GM23338 (cell line): ENCODE measurements at regions not wholly inside any gene's neighbourhood (a gene's known extent, or its start where the extent isn't known, plus 50 kb on each side); places are given as distances from the start of the nearest gene placed in this dataset.

Experiments
- ATAC-seq: fragments of 200-7000 bp; cut with Tn5 transposase; 3 replicates; pipeline ENCODE4 v1.9.1; 2020
- DNase-seq: peaks from one replicate; pipeline ENCODE4 v3.0.0-alpha.2; 2015; ENCODE audit warnings: low spot score
- H2AFZ ChIP-seq: fragments of 200-600 bp; sonication (generic); 2 replicates; pipeline ENCODE4 v1.8.0; 2016; ENCODE audit warnings: antibody characterized with exemption, mild to moderate bottlenecking, moderate library complexity
- H3F3A ChIP-seq: fragments of 200-600 bp; sonication (generic); replicated peaks from 2 replicates; pipeline ENCODE4 v1.8.0; 2017; ENCODE audit warnings: antibody characterized with exemption, mixed run types, low read depth
- H3K27ac ChIP-seq: fragments of 200-600 bp; sonication (generic); 2 replicates; pipeline ENCODE4 v1.6.1; 2016; ENCODE audit warnings: low read depth
- H3K27me3 ChIP-seq: fragments of 200-600 bp; sonication (generic); 2 replicates; pipeline ENCODE4 v1.8.0; 2016; ENCODE audit warnings: mild to moderate bottlenecking, mixed run types, moderate library complexity; ENCODE audit not compliant: insufficient read depth
- H3K36me3 ChIP-seq: fragments of 200-600 bp; sonication (generic); 2 replicates; pipeline ENCODE4 v1.8.0; 2016; ENCODE audit warnings: mild to moderate bottlenecking; ENCODE audit not compliant: insufficient read depth
- H3K4me1 ChIP-seq: fragments of 200-600 bp; sonication (generic); 2 replicates; pipeline ENCODE4 v1.8.0; 2016; ENCODE audit warnings: mild to moderate bottlenecking, moderate library complexity; ENCODE audit not compliant: insufficient read depth
- H3K4me2 ChIP-seq: fragments of 200-600 bp; sonication (generic); 2 replicates; pipeline ENCODE4 v1.7.1; 2017; ENCODE audit warnings: mixed run types
- H3K4me3 ChIP-seq: fragments of 200-600 bp; sonication (generic); 2 replicates; pipeline ENCODE4 v1.6.1; 2016; ENCODE audit warnings: mixed run types
- H3K79me2 ChIP-seq: fragments of 200-600 bp; sonication (generic); replicated peaks from 2 replicates; pipeline ENCODE4 v1.8.0; 2017; ENCODE audit warnings: mild to moderate bottlenecking; ENCODE audit not compliant: insufficient read depth
- H3K9me2 ChIP-seq: fragments of 200-600 bp; sonication (generic); 2 replicates; pipeline ENCODE4 v1.8.0; 2017; ENCODE audit not compliant: insufficient read depth
- H4K20me1 ChIP-seq: fragments of 200-600 bp; sonication (generic); replicated peaks from 2 replicates; pipeline ENCODE4 v1.8.0; 2017; ENCODE audit warnings: mild to moderate bottlenecking; ENCODE audit not compliant: insufficient read depth
- H3K27ac Mint-ChIP-seq: 2 replicates; pipeline ENCODE4 v1.8.0; 2020; ENCODE audit warnings: inconsistent platforms, mild to moderate bottlenecking, moderate library complexity, mixed read lengths
- H3K27me3 Mint-ChIP-seq: 3 replicates; pipeline ENCODE4 v1.8.0; 2022; ENCODE audit warnings: low read depth, mild to moderate bottlenecking, moderate library complexity, mixed read lengths, inconsistent platforms; ENCODE audit not compliant: insufficient read depth, poor library complexity
- H3K36me3 Mint-ChIP-seq: 3 replicates; pipeline ENCODE4 v1.8.0; 2021; ENCODE audit warnings: low read depth, mild to moderate bottlenecking, inconsistent platforms, moderate library complexity, mixed read lengths
- H3K4me1 Mint-ChIP-seq: 3 replicates; pipeline ENCODE4 v1.8.0; 2020; ENCODE audit warnings: mild to moderate bottlenecking, inconsistent platforms, mixed read lengths
- H3K4me3 Mint-ChIP-seq: 3 replicates; pipeline ENCODE4 v1.8.0; 2021; ENCODE audit warnings: moderate library complexity, mild to moderate bottlenecking, inconsistent platforms, mixed read lengths
- H3K9me3 Mint-ChIP-seq: 3 replicates; pipeline ENCODE4 v1.8.0; 2020; ENCODE audit warnings: moderate library complexity, mild to moderate bottlenecking, inconsistent platforms, mixed read lengths
- CREB1 ChIP-seq: fragments of 250-450 bp; sonication (Bioruptor Pico); IDR thresholded peaks from 2 replicates; pipeline ENCODE4 v1.5.0; 2020; ENCODE audit warnings: low read depth, mild to moderate bottlenecking, moderate library complexity
- CTCF ChIP-seq, 2 experiments: fragments of 200-600 bp in 1 of 2; sonication (generic) in 1 of 2; conservative IDR thresholded peaks; 2 replicates each; pipeline versions ENCODE4 v1.5.1 to v1.6.1; 2016 to 2017; ENCODE audit warnings: antibody characterized with exemption in 2 of 2, low read depth in 2 of 2, mild to moderate bottlenecking in 2 of 2, moderate library complexity in 1 of 2
- ETS1 ChIP-seq: IDR thresholded peaks from 2 replicates; pipeline ENCODE4 v1.6.1; 2016; ENCODE audit warnings: antibody characterized with exemption
- EZH2phosphoT487 ChIP-seq: fragments of 200-600 bp; sonication (generic); IDR thresholded peaks from one replicate; pipeline ENCODE4 v1.8.1; 2018; ENCODE audit warnings: antibody characterized with exemption; ENCODE audit not compliant: unreplicated experiment
- NANOG ChIP-seq: IDR thresholded peaks from 2 replicates; pipeline ENCODE4 v1.6.1; 2016; ENCODE audit warnings: antibody characterized with exemption, borderline replicate concordance
- STAT1 ChIP-seq: IDR thresholded peaks from one replicate; pipeline ENCODE4 v1.6.1; 2016; ENCODE audit warnings: antibody characterized with exemption; ENCODE audit not compliant: unreplicated experiment
- TF ChIP-seq, protein P1 (sequence below): IDR thresholded peaks from one replicate; pipeline ENCODE4 v1.6.1; 2018; ENCODE audit warnings: antibody characterized with exemption; ENCODE audit not compliant: unreplicated experiment

DNA sequence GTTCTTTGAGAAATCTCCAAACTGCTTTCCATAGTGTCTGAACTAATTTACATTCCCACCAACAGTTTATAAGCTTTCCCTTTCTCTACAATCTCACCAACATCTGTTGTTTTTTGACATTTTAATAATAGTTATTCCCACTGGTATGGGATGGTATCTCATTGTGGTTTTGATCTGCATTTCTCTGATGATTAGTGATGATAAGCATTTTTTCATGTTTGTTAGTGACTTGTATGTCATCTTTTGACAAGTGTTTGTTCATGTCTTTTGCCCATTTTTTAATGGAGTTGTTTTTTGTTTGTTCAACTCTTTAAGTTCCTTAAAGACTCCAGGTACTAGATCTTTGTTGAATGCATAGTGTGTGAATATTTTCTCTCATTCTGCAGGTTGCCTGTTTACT is 116.6 kb upstream of the TSC22D2 start (continued):
- no peak for TF ChIP-seq ETS1
- no peak for TF ChIP-seq NANOG
- TF ChIP-seq, protein P1, sequence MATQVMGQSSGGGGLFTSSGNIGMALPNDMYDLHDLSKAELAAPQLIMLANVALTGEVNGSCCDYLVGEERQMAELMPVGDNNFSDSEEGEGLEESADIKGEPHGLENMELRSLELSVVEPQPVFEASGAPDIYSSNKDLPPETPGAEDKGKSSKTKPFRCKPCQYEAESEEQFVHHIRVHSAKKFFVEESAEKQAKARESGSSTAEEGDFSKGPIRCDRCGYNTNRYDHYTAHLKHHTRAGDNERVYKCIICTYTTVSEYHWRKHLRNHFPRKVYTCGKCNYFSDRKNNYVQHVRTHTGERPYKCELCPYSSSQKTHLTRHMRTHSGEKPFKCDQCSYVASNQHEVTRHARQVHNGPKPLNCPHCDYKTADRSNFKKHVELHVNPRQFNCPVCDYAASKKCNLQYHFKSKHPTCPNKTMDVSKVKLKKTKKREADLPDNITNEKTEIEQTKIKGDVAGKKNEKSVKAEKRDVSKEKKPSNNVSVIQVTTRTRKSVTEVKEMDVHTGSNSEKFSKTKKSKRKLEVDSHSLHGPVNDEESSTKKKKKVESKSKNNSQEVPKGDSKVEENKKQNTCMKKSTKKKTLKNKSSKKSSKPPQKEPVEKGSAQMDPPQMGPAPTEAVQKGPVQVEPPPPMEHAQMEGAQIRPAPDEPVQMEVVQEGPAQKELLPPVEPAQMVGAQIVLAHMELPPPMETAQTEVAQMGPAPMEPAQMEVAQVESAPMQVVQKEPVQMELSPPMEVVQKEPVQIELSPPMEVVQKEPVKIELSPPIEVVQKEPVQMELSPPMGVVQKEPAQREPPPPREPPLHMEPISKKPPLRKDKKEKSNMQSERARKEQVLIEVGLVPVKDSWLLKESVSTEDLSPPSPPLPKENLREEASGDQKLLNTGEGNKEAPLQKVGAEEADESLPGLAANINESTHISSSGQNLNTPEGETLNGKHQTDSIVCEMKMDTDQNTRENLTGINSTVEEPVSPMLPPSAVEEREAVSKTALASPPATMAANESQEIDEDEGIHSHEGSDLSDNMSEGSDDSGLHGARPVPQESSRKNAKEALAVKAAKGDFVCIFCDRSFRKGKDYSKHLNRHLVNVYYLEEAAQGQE, result no peak
- TF ChIP-seq CREB1 (CRISPR knock-in tag), result no peak
- TF ChIP-seq STAT1, result no peak
- TF ChIP-seq CTCF (conservative IDR thresholded peaks at IDR 0.05; ENCODE audit: low read depth in 2 of 2), result no peak

GRCh38 chr3:150286390-150287147 is 121.5 kb upstream of the TSC22D2 start:
- peak; percentile 76 to 80 for TF ChIP-seq CTCF (conservative IDR thresholded peaks at IDR 0.05; ENCODE audit: low read depth in 2 of 2)
- no peak for TF ChIP-seq EZH2phosphoT487
- Mint-ChIP-seq H3K9me3 (no peaks in the 10 kb centered on the region), H3K4me1 (peaks cover 8% of the 10 kb centered on the region; the same call in 2 of the 3 replicates), H3K27me3 (no peaks in the 10 kb centered on the region), H3K36me3 (no peaks in the 10 kb centered on the region), H3K4me3 (no peak overlapping the region), H3K27ac (peak overlapping the region; percentile 78)
- Histone ChIP-seq H3K4me3 (no peak overlapping the region), H3K27me3 (no peaks in the 10 kb centered on the region), H3K27ac (no peak overlapping the region), H2AFZ (peak overlapping the region; percentile 28; the same call in 1 of the 2 replicates), H3K36me3 (no peaks in the 10 kb centered on the region), H3K4me1 (no peaks in the 10 kb centered on the region), H3F3A (no peaks in the 10 kb centered on the region), H3K9me2 (no peaks in the 10 kb centered on the region), H4K20me1 (no peaks in the 10 kb centered on the region), H3K4me2 (no peak overlapping the region), H3K79me2 (no peaks in the 10 kb centered on the region)
- ATAC-seq, result peak; percentile 100
- peak; percentile 86 for DNase-seq
